Fibroblast of villous mesenchyme (primary cell): ENCODE measurements at regions not wholly inside any gene's neighbourhood (a gene's known extent, or its start where the extent isn't known, plus 50 kb on each side); places are given as distances from the start of the nearest gene placed in this dataset.
"Not testable (repeated sequence)": the region's sequence is repeated elsewhere in the genome, so short reads cannot be mapped to it uniquely, and the experiment has no call there.

ENCODE experiments used
- DNase-seq: peaks from one replicate; pipeline ENCODE4 v3.0.0-alpha.2; 2010; ENCODE audit warnings: low read depth
- H3K4me3 ChIP-seq: 2 replicates; pipeline ENCODE4 v1.5.1; 2011; ENCODE audit warnings: low read depth, mild to moderate bottlenecking, low read length
- CTCF ChIP-seq: IDR thresholded peaks from 2 replicates; pipeline ENCODE4 v1.5.1; 2012; ENCODE audit warnings: low read depth, mild to moderate bottlenecking, low read length; ENCODE audit not compliant: insufficient read depth

DNA sequence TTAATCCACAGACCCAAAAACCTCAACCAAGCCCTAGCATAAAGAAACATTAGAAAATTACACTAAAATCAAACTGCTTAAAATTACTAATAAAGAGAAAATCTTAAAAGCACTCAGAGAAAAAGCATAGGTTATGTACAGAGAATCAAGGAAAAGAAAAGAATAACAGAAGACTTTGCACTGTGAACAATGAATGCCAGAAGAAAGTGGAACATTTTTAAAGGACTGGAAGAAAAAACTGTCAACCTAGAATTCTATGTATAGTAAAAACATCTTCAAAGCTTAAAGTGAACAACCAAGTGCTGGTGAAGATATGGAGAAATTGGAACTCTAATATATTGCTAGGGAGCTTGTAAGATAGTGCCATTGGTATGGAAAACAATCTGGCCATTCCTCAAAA is 82.7 kb upstream of the SLC6A11 start:
- H3K4me3 ChIP-seq, result no peak overlapping the region
- no peak for TF ChIP-seq CTCF

GRCh38 chr3:10736444-10736843 is 79.6 kb upstream of the SLC6A11 start:
- not testable (repeated sequence) for H3K4me3 ChIP-seq, DNase-seq

More for the DNA sequence above, 82.7 kb upstream of the SLC6A11 start:
- no peak for DNase-seq

GRCh38 chr3:10737785-10738184 is 78.2 kb upstream of the SLC6A11 start:
- no peak overlapping the region for H3K4me3 ChIP-seq
- DNase-seq, result no peak
- no peak for TF ChIP-seq CTCF

DNA sequence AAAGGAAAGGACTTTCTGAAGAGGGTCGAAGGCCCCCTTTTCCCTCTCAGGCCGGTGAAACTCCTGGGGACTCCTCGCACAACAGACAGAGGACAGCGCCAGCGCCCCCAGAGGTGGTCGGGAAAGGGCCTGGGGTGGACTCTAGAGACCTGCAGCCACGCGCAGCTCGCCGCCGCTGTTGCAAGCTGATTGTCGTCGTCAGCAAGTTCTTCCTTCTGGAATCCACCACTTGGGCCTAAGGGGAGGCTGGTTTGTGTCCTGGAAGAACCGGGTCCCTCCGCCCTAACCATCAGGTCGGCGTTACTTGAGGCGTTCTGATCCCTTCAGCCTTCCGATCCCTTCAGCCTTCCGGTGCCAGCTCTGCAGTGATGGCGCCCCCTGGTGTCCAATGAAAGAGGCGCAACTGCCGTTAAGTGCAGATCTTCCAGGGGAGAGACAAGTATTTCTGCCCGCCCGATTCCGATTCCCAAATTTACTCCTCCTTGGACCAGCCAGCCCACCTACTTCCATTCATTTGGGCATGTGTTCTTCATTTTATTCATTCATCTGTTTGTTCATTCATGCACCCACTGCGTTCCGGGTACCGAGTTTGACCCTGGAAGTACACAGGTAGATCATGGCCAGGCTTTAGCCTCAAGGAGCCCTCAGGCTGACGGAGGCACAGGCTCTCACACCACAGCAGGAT is 77.2 kb upstream of the SLC6A11 start:
- TF ChIP-seq CTCF, result peak; percentile 83
- peak overlapping the region; percentile 44 for H3K4me3 ChIP-seq
- peak; percentile 69 for DNase-seq

- H3K4me3 ChIP-seq, result no peak overlapping the region
- DNase-seq, result no peak
- no peak for TF ChIP-seq CTCF
Measured at GRCh38 chr3:10740954-10741353, 75.1 kb upstream of the SLC6A11 start.

DNA sequence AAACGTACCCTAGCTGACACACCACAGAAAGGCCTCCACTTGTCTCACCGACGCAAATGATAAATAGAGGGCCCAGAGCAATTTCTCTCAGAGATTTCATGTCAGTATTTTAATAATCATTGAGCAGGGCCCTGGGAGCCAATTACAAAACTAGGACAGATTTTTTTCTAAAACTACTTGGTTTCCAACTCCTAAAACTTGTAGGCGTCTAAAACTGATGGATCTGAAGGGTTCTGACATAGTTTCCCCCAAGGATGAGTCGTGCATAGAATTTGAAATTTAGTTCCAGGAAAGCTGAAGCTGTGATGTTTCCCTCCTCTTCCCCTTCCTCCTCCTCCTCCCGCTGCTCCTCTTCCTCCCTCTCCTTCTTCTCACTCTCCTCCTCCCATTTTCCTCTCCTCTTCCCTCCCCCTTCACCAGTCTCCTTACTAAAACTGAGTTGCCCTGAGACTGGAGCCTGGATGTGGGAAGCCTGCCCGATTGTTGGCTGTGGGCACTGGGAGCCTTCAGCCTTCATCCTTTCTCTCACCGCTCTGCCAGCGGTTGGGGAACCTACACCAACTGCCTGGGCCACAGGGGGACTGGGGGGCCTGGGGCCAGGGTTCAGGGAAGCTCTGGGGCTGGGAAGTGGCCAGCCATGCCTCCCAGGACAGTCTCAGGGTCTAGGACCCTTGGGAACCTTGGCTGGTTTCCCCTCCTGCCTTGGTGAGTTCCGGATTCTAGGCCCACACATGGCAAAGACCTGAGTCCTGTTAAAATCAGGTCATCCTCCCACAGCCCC is 73.9 kb upstream of the SLC6A11 start:
- no peak for TF ChIP-seq CTCF
- no peak overlapping the region for H3K4me3 ChIP-seq
- no peak for DNase-seq

DNA sequence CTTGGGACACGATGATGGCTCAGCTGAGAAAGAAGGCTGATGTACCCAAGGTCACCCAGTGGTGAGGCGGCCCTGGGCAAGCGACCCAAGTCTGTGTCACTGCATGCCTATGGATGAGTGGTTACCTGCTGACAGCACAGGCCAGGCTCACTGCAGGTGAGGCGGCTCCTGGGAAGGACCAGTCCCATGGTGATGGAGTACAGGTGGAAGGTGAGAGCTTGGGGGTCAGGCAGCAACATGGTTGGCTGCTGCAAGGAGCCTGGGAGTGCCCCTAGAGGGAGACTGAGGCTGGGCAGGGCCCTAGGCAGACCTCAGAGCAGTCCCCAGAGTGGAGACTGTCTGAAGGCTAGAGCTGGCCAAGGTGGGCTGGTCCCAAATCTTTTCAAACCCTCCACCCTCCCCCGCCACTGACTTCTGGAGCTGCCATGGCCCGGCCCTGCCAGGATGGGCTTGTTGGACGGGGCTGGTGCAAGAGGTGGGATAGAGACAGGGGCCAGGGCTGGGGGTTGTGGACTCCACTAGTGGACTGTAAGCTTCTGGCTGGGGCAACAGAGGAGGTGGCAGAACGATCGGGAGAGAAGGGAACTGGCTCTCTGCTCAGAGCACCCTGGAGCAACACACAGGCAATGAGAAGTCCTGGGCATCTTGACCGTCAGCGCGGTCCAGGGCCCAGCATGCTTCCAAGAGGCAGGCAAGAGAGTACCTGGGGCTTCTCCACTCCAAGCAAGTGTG is 72.5 kb upstream of the SLC6A11 start:
- no peak overlapping the region for H3K4me3 ChIP-seq
- TF ChIP-seq CTCF, result no peak
- no peak for DNase-seq
